ENCODE measurements at regions not wholly inside any gene's neighbourhood (a gene's known extent, or its start where the extent isn't known, plus 50 kb on each side); places are given as distances from the start of the nearest gene placed in this dataset.
"Not testable (repeated sequence)": the region's sequence is repeated elsewhere in the genome, so short reads cannot be mapped to it uniquely, and the experiment has no call there.

DNA sequence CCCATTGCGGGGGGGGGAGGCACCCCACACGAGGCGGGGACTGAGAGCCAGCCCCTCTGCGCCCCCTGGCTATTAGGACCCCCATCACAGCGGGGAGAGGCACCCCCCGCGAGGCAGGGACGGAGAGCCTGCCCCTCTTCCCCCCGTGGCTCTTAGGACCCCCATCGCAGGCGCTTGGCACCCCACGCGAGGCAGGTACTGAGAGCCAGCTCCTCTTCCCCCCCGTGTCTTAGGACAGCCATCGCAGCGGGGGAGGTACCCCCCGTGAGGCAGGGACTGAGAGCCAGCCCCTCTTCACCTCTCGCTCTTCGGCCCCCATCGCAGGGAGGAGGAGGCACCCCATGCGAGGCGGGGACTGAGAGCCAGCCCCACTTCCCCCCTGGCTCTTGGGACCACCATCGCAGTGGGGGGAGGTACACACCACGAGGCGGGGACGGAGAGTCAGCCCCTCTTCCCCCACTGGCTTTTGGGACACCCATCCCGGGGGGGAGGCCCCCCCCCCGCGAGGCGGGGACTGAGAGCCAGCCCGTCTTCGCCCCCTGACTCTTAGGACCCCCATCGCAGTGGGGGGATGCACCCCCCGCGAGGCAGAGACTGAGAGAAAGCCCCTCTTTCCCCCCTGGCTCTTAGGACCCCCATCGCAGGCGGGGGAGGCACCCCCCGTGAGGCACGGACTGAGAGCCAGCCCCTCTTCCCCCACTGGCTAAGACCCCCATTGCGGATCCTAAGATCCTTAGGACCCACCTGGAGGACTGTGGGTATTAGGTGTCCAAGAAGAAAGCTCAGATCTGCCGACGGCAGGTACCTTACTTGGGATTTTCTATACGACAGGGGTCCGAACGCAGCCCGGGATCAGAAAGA is 198.6 kb upstream of the PZP start:
- DNase-seq = no peak

DNA sequence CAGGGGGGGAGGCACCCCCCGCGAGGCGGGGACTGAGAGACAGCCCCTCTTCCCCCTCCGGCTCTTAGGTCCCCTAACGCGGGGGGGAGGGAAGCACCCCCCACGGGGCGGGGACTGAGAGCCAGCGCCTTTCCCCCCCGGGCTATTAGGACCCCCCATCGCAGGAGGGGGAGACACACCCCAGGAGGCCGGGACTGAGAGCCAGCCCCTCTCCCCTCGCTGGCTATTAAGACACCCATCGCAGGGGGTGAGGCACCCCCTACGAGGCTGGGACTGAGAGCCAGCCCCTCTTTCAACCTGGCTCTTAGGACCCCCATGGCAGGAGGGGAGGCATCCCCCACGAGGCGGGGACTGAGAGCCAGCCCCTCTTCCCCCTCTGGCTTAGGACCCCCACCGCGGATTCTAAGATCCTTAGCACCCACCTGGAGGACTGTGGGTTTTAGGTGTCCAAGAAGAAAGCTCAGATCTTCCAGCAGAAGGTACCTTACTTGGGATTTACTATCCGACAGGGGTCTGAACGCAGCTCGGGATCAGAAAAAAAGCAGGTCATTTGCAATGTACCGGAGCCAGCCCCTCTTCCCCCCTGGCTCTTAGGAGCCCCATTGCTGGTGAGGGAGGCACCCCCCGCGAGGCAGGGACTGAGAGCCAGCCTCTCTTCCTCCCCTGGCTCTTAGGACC is 197.8 kb upstream of the PZP start:
- no peak for DNase-seq

DNA sequence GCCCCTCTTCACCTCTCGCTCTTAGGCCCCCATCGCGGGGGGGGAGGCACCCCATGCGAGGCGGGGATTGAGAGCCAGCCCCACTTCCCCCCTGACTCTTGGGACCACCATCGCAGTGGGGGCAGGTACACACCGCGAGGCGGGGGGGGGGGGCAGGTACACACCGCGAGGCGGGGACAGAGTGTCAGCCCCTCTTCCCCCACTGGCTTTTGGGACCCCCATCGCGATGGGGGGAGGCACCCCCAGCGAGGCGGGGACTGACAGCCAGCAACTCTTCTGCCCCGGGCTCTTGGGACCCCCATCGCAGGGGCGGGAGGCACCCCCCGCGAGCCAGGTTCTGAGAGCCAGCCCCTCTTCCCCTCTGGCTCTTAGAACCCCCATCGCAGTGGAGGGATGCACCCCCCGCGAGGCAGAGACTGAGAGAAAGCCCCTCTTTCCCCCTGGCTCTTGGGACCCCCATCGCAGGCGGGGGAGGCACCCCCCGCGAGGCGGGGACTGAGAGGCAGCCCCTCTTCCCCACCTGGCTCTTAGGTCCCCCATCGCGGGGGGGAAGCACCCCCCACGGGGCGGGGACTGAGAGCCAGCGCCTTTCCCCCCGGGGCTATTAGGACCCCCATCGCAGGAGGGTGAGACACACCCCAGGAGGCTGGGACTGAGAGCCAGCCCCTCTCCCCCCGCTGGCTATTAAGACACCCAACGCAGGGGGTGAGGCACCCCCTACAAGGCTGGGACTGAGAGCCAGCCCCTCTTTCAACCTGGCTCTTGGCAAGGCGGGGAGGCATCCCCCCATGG is 196.5 kb upstream of the PZP start:
- no peak for DNase-seq

DNA sequence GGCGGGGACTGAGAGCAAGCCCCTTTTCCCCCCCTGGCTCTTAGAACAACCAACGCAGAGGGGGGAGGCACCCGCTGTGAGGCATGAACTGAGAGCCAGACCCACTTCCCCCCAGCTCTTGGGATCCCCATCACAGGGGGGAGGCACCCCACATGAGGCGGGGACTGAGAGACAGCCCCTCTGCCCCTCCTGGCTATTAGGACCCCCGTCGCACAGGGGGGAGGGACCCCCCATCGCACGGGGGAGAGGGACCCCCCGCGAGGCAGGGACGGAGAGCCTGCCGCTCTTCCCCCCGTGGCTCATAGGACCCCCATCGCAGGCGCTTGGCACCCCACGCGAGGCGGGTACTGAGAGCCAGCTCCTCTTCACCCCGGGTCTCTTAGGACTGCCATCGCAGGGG is 195.8 kb upstream of the PZP start:
- DNase-seq = no peak

DNA sequence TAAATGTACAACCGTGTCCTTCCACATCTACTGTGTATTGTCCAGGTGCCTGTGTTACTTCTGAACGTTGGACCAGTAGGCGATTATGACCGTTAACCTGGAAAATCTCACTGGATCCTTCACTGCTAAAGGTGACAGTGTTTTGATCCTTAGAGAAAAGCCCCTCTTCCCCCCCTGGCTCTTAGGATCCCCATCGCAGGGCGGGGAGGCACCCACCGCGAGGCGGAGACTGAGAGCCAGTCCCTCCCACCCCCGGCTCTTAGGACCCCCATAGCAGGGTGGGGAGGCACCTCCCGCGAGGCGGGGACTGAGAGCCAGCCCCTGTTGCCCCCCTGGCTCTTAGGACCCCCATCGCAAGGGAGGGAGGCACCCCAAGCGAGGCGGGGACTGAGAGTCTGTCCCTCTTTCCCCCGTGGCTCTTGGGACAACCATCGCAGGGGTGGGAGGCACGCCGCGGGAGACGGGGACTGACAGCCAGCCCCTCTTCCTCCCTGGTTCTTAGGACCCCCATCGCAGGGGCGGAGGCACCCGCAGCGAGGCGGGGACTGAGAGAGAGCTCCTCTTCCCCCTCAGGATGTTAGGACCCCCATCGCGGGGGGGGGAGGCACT is 194.3 kb upstream of the PZP start:
- not testable (repeated sequence) for DNase-seq

DNA sequence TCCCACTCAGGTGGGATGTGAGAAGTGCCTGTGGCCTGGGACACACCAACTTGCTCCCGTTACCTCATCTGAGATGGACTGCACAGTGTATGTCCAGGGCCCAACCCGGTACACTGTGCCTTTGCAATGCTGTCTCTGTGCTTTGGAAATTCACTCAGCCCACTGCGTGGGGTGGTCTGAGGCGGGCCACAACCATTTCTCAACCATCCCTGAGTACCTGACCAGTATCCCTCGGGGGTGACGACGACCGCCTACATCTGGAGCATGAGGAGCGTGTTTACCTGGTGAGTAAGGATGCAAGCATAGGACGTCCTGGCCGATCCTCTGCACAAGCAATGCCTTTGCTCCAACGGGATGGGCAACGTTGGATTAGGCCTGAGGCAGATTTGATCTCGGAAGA is 188.2 kb upstream of the PZP start:
- not testable (repeated sequence) for DNase-seq

DNA sequence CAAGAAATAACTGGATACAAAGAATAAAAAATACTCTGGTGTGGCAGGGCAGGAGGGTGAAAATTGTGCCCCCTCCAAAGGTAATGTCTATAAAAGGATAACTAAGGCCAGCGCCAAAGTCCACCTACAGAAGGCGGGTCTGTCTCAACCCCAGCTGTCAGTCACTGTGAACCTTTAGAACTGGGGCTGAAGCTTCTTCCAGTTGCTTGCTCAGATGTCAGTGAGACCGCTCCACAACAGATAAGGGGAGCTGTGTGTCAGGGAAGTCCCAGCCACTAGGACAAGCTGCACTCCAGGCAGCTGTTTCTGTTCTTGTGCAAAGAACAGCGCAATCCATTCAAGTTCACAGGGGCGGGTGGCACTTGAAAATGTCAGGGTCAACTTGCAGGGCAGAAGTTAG is 187.0 kb upstream of the PZP start:
- not testable (repeated sequence) for DNase-seq

DNA sequence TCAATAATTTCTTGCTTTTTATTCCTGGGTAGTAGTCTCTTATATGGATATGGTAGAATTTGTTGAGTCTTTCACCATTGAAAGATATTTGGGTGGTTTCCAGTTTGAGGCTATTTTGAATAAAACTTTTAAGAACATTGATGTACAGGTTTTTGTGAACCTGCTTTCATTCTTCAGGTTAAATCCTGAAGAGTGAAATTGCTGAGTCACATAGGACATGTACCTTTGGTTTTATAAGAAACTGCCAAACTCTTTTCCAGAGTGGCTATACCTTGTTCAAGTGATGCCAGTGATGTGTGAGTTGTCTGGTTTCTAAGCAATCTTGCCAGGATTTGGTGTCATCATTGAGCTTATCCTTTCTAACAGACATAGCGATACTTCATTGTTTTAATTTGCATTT is 184.6 kb upstream of the PZP start:
- no peak for DNase-seq

DNA sequence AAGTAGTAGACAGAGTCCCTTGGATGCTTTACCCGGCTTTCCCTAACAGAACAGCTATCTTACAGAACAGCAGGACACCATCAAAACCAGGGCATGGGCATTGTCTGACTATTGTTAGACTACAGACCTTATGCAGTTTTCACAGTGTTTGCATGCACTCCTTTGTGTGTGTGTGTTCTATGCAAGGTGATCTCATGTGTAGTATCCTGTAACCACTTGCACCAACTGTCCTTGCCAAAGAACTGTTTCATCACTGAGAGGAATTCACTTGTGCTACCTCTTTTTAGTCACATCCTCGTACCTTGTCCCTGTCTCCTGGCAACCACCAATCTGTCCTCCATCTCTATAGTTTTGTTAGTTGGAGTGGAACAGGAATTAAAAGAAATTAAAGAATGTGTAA is 183.6 kb upstream of the PZP start:
- DNase-seq = no peak

DNA sequence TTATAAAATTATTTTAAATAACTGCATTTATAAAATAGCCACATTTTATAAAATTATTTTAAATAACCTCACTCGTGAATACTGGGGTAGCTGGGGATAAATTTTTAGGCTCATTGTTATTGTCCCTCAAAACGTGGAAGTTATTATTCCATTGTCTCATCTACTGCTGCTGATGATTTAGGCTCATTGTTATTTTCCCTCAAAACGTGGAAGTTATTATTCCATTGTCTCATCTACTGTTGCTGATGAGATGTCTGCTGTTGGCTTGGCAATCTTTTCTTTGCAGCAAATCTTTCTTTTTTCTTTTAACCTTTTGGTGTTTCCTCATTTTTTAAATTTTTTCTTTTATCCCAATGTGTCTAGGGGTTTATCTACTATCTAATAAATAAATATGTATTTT is 182.6 kb upstream of the PZP start:
- DNase-seq = no peak

DNA sequence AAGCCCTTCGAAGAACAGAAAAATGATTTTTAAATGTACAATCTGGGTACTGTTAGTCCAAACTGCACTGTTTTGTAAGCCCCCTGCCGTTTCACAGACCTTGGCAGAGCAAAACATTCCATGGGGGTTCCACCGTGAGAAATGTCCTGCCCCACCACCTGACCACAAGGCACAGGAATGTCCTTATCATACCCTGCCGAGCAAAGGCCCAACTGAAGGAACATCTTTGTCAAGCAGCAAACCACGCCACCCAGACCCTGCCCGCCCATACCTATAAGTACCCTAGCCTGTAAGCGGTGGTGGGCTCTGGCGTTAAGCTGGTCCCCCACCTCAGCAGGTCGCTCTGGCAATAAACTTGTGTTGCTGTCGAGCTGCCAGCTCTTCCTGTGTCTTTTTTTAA is 181.6 kb upstream of the PZP start:
- no peak for DNase-seq

DNA sequence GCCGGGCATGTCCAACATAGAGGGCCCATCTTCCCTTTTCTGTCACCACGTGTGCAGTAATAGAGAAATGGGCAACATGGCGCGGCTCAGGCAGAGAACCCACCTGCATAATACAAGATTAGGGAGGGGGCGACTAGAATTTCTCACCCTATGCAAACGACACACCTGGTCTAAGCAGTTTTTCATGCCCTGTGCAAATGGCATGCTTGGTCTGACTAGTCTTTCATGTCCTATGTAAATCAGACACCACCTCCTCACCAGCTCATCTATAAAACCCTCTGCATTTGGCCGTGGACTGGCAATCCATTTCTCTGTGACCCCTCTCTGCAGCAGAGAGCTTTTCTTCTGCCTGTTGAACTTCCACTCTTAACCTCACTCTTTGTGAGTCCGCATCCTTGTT is 180.2 kb upstream of the PZP start:
- DNase-seq = no peak

DNA sequence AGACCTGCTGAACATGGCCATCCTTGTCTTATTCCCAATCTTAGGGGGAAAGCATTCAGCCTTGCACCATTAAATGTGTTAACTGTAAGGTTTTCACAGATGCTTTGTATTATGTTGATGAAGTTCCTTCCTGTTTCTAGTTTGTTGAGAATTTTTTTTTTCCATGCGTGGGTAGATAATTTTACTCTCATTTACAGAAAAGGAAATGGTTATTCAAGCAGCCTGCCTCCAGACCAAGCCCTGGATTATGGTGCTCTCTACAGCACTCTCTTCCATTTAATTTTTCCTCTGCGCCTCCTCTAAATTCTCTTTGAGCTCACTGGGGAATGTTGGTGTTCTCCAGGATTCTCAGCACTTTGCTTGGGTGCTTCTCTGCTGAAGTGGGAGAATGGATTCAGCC is 179.3 kb upstream of the PZP start:
- DNase-seq = no peak

DNA sequence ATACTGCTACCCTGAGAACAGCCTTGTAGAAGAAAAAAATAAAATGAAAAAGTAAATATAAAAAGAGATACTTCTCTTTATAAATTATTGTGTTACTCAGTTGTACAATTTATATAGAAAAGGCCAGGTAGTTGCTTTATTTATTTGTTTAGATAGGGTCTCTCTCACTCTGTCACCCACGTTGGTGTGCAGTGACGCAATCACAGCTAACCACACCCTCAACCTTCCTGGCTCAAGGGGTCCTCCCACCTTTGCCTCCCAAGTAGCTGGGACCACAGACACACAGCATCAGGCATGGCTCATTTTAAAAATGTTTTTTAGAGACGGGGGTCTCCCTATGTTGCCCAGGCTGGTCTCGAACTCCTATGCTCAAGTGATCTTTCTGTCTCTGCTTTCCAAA is 175.4 kb upstream of the PZP start:
- DNase-seq = no peak

DNA sequence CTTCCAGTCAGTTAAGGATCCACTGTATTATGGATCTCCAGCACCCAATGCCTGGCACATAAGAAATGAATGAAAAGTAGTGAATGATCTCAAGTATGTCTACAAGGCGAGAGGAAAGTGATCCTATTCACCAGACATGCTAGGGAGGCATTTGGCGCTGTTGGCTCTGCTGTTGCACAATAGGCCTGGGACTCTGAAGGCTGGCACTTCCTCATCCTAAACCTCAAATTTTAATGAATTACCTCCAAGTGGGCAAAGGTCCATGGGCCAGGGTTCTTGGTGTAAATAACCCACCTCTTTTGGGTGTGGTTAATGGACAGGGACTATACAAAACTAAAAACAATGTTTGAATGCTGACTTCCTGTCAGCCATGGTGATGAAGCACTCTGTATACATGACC is 173.4 kb upstream of the PZP start:
- DNase-seq = no peak

DNA sequence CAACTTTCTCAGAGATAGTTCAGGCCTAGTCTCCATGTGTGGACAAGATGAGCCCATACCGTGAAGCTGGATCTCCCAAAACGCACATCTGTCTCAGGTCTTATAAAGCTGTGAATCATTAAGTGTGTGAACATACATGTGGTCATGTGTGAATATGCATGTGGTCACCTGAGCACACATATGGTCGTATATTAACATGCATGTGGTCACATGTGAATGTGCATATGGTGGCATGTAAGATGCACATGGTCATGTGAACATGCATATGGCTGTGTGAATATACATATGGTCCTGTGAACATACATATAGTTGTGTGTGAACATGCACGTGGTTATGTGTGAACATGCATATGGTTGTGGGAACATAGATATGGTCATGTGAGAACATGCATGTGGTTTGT is 172.5 kb upstream of the PZP start:
- no peak for DNase-seq

DNA sequence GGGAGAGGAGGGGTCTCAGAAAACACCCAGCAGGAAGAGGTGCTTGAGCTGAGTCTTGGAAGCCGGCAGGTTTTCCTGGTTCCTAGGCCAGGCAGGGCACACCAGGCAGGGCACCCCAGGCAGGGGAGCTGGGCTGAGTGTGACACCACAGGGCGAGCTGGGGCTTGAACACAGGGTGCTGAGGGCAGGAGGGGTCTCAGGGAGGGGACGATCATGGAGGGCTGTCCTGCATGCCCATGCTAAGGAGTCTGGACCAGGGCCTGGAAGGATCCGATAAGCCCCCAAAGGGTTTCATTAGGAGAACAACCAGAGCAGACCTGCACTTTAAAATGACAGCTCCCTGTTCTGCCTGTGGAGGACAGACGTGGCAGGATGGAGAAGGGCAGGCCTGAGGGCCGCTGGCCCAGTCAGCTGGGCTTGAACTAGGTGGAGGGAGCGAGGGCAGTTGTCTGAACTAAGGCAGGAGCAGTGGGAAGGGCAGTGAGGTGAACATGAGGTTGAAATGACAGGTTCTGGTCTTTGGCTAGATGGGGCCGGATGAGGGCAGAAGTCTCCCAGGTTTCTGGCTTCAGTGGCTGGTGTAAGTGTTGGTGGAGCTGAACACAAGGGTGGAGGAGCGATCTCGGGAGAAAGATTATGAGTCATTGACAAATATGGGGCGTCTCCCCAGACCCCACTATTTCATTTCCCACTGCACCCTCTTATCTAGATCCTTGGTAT is 171.0 kb upstream of the PZP start:
- DNase-seq = no peak

DNA sequence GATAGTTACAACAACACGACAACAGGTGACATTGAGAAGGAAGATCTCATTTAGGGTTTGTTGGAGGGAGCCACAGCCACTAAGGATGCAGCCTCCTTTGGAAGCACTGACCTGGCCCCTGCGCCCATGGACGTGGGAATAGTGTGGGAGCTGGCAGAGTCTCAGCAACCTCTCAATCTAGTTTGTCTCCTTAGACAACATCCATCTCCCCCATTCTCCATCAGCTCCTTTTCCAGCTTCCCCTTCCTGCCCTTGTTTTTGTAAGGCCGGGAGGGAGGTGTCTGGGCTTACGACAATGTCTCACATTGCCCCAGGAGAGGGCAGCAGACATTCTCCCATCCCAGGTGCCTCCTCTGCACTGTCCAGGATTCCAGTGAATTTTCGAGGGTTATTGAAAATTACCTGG is 170.2 kb upstream of the PZP start:
- no peak for DNase-seq

DNA sequence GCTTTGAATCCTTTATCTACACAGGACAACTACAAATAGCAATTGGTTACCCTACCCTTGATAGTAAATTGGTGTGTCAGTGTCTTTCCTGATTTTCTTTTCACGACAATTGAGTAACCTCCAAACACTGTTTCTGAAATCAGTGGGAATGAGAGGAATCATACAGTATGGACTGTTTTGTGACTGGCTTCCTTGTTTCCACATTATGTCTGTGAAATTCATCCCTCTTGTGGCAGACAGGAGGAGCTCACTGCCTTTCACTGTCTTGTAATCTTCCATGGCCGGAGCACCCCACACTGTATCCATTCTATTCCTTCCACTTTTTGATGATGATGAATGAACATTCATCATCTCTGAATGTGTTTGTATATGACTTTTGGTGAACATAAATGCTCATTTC is 164.0 kb upstream of the PZP start:
- DNase-seq = no peak

DNA sequence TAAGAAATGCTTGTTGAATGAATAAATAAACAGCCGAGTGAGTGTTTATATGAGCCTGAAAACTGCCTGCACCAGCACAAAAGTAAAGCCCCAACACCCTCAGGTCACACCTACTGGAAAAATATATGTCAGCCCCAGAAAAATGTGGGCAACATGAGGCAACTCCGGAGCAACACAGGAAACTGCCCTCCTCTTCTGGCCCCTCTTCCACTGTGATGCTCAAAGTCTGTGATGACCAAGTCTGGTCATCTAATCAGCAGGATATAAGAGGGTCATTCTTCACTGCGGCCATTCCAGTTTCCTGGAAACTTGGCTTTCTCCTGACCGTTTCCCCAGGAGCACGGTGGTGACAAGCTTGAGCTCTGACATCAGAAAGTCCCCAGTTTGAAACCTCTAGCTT is 159.6 kb upstream of the PZP start:
- DNase-seq = no peak

DNA sequence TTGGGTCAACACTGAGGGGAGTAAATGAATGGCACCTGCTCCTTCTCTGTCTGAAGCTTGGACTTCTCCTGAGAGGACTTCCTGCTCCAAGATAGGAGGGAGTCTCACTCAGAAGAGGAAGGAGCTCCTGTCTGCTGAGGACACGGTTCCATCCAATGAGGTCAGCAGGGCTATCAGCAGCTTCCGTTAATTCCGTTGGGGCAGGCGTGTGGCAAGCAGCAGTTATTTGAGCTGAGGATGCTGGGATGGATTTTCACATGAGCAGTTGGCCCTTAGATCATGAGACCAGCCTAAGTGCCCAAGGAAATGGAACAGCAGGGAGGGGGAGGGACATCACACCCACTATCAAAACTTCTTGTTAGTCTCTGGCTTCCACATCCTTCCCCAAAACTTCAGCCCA is 159.0 kb upstream of the PZP start:
- no peak for DNase-seq

DNA sequence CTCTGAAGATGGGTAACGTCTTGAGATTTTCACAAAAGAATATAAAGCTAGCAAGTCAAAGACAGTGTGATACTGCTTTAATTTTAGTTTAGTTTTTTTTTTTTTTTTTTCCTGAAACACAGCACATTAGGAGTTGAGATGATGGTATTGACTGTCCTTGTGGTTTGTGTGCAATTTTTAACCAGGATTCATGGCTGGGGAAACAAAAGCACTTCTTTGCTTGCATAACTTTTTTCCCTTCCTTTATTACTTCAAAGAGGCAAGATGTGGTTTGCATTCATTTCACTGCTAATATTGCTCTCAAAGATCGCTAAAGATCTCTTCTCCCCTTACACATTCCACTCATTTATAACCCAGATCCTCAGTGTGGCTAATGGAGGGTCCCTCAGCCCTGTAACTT is 157.1 kb upstream of the PZP start:
- no peak for DNase-seq

Measured in activated effector memory CD4-positive, alpha-beta T cell treated with Interleukin-2 at 50 U/mL for 16 hours (primary cell).